Fibroblast of skin of back (primary cell): ENCODE measurements at regions not wholly inside any gene's neighbourhood (a gene's known extent, or its start where the extent isn't known, plus 50 kb on each side); places are given as distances from the start of the nearest gene placed in this dataset.

Experiments used
- DNase-seq: peaks from one replicate; pipeline ENCODE4 v3.0.0-alpha.2; 2013

DNA sequence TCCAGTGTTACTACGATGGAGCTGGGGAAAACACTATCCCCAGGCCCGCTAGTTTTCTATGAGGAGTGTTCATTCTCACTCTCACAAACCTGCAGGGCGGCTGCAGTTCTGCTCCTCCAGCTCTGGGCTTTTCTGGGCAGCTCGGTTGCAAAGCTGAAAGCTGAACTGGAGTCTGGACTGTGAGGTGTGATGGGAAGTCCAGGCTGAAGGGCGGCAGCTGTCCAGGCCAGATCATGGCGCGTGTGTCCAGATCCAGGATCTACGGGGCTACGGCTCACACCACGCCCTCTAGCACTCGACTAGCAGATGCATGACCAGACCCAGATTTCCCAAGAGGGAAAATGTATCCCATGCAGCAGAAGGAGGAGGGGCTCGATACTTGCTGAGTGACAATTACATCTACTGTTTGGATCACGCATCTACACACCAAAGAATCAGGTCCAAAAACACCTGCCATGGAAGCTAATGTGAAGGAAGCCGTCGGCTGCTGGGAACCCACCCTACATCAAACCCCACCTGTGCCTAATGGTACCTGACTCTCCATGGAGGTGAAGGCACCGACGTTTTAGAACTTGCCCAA lies 555.0 kb downstream of the BRD1 start:
- no peak for DNase-seq

DNA sequence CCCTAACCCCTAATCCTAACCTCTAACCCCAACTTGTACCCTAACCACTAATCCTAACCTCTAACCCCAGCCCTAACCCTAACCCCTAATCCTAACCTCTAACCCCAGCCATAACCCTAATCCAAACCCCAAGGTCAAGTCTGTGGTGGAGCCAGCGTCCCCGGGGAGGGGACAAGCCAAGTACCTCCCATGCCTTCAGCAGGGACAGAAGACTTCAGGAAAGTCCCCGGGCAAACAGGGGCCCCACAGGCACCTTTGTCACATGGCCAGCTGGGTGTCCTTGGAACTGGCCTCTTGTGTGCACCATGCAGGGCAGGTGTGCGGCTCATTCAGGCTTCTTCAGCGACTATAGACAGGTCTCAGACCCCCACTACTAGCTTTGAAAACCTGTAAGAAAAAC lies 555.8 kb downstream of the BRD1 start:
- no peak for DNase-seq

GRCh38 chr22:49271369-49271727 lies 556.3 kb downstream of the BRD1 start:
- no peak for DNase-seq

DNA sequence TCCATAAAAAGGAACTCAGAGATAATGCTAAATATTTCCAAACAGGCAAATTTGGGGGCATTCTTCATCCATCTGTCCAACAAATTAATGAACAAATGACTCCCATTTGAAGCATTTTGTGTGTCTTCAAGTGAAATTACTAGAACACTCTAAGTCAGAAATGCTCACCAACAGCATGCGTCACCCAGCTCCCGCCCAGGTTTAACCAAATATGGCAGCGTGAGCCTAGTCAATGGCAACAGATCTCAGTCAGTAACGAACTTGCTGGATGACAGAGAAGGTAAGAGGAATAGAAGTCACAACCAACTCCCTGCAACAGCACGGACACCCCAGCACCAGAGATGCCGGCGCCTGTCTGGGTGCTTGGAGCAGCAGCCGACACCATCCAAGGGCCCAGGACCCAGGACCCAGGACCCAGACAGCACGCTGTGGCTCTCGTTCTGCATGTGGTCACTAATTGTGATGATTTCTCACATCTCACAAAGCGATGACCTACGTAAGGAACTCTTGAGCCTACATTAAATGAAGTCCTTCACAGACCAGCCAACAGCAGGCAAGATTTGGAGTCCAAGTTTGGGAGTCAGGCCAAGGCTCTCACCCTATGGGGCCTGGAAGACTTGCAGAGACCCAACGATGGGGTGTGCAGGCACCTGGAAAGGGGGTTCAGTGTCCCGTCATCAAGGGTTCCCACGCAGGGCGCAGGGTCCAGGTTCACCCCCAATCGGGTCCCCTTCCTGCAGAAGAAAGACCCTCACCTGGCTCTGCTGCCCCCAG lies 556.9 kb downstream of the BRD1 start:
- DNase-seq = no peak

DNA sequence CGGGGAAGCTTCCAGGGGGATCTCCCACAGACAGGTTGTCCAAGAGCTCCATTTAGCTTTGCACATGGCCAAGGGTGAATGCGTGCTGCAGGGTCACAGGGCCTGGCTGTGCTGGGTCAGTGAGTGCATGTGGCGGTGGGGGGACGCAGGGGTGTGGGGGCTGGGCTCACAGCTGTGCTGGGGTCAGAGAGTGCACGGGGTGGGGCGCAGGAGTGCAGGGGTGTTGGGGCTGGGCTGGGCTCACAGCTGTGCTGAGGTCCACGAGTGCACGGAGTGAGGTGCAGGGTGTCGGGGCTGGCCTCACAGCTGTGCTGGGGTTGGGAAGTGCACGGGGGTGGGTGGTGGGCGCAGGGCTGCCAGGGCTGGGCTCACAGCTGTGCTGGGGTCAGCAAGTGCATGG lies 557.7 kb downstream of the BRD1 start:
- no peak for DNase-seq

GRCh38 chr22:49269371-49269770 lies 558.3 kb downstream of the BRD1 start:
- DNase-seq = no peak

DNA sequence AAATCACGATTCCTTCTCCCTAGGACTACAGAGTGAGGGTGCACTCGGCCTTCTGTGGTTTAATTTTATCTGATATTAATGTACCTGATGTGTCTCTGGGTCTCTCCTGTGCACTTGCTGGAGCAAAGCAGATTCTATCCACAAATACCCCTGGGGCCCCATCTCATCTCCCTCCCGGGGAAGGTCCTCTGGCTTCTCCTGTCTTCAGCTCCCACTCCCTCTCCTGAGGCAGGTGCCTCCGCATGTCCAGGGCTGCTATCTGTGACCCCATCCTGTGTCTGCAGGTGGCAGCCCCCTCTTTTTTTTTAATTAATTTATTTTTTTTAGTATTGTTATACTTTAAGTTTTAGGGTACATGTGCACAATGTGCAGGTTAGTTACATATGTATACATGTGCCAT lies 558.7 kb downstream of the BRD1 start:
- no peak for DNase-seq

DNA sequence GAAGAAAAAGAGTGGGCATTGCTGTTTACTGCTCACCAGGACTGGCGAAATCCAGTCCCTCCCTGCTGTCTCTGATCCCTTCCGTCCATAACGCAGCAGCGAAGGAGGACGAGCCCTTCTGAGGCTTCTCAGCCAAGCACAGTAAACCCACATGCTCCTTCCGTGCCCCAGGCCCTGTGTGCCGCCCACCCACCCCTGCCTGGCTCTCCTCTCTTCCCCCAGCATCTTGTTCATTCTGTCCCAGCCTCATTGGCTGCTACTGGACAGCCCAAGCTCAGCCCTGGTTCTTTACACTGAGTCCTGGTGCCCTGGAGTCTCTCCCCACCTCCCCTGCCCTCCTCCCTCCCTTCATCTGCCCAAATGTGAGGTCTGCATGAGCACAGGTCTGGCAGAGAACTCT lies 559.7 kb downstream of the BRD1 start:
- no peak for DNase-seq

DNA sequence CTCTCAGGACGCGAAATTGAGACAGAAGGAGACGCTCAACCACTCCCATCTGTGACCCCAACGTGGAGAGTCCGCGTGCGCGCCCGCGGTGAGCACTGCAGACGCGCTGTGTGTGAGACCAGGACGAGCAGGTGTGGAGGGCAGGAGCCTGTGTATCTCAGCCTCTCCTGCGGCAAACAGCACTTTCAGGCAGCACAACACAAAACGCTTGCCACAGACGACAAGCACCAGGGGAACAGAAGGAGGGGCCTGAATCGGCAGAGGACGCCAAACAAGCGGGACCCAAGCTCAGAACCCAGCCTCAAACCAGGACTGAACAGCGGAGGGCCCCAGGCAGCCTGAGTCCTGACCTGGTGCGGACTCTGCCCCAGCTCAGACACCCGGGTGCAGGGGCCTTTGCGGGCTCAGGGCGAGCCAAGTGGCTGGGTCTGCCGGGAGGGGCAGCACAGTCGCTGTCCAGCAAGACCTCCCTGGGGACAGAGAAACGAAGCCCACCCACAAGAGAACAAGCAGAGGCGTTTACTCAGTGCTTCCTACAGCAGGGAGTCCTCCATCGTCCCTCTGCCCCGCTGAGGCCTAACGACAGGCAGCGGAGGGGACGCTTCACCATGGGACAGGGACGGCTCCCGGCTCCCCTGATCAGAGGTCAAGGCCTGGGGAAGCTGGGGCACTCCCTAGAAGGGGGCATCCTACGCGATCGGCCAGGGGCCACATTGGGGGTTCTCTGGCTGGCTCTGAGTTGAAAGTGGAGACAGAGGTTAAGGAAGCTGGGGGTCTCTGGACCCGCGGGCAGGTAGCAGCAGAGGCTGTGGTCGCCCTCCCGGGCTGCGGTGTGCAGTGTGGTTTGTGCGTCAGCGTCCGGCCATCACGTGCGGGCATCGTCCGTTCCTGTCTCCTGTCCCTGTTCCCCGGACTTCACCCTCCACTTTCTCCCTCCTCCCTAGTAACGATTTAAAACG lies 560.8 kb downstream of the BRD1 start:
- no peak for DNase-seq

- DNase-seq = no peak
These were observed 563.0 kb downstream of the BRD1 start for GRCh38 chr22:49264696-49265095.

DNA sequence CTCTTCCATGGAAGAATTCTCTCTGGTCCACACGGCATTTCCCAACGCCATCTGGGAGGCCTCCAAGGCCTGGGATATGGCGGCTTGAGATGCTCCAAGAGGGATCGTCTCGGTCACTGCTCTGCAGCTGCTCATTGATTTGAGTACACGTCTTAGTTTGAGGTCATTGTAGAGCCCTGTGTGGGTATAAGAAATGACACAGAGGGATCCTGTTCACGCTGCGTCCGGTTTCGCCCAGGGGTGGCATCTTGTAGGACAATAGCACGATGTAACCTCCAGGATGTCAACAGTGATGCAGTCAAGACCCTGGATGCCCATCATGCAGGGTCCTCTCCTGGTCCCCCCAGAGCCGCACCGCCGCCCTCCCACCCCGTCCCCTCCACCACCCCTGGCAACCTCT lies 564.6 kb downstream of the BRD1 start:
- DNase-seq = no peak

DNA sequence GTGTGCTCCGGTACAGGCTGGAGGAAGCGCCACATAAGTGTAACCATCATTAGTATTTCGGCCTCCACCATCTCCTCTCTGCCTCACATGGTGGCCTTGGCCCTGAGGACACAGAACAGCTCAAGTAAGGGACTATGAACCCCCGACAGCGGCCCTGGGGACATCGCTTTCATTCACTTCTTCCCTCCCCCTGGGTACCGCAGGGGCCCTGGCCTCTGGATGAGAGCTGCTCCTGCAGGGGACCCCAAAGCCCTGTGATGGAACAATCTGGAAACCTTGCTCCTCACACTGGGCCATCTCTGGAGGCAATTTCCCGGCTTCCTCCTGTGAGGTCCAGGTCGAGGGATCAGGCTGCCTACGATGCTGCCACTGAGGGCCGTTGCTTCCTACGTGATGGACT lies 565.5 kb downstream of the BRD1 start:
- no peak for DNase-seq

GRCh38 chr22:49261616-49262015 lies 566.1 kb downstream of the BRD1 start:
- DNase-seq = no peak

GRCh38 chr22:49260681-49261580 lies 566.7 kb downstream of the BRD1 start:
- DNase-seq = no peak

DNA sequence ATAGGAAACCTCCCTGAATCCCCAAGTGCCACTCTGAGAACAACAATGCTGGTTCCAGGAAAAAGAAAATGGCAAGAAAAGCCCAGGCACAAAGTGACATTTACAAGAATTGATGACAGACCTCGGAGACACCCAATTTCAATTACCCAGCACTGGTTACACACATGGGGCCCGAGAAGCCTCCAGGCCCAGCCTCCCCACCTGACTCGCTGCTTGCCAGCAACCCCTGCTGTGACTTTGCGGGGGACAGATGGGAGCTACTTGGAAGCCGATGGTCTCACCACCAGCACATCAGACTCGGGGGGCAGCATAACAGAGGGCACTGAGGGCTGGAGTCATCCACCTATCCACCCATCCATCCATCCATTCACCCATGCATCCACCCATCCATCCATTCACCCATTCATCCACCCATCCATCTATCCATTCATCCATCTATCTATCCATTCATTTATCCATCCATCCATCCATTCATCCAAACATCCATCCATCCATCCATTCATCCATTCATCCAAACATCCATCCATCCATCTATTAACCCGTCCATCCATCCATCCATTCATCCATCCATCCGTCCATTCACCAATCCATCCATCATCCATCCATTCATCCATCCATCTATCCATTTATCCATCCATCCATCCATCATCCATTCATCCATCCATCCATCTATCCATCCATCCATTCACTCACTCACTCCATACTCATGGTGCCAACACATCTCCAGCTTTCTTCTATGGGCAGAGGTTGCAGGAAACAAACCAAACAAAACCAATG lies 567.6 kb downstream of the BRD1 start:
- DNase-seq = no peak

GRCh38 chr22:49258107-49259010 lies 569.3 kb downstream of the BRD1 start:
- DNase-seq = no peak

DNA sequence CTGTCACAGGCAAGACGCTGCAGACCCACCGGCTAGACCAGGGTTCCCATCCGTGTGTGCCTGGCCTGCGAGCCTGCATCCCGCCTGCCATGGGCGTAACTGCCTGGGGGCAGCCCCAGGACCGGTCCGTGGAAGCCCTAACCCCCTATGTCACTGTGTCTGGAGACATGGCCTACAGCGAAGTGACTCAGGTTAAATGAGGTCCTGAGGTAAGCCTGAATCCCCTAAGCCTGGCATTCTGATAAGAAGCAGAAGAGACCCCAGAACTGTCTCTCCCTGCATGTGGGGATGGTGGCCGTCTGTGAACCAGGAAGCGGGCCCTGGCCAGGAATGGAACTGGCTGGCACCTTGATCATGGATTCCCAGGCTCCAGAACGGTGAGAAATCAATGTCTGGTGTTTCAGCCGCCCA lies 570.1 kb downstream of the BRD1 start:
- DNase-seq = no peak

GRCh38 chr22:49255741-49256318 lies 571.8 kb downstream of the BRD1 start:
- DNase-seq = no peak

DNA sequence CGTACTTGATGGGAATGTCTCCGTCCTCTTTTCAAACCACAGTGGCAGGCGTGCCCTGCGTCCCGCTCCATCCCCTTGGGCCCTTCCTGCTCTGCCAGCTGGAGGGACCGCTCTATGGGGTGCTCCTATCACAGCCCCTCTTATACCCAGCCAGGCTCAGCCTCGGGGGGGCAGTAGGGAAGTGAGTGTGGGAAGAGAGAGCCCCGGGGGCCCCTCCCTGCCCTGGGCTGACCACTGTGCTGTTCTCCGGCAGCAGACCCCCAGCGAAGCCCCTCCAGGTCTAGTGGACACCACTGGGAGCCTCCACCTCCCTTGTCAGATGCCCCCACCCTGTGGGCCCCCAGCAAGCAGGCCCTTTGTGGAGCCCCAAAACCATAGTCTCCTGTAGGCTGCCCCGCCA lies 572.5 kb downstream of the BRD1 start:
- no peak for DNase-seq

GRCh38 chr22:49253656-49254055 lies 574.0 kb downstream of the BRD1 start:
- no peak for DNase-seq
